ENCODE measurements at regions not wholly inside any gene's neighbourhood (a gene's known extent, or its start where the extent isn't known, plus 50 kb on each side); places are given as distances from the start of the nearest gene placed in this dataset.
"Not testable (repeated sequence)": the region's sequence is repeated elsewhere in the genome, so short reads cannot be mapped to it uniquely, and the experiment has no call there.

- not testable (repeated sequence) for TF ChIP-seq CTCF, POLR2A (IDR thresholded peaks at IDR 0.05)
These were observed 266.0 kb upstream of the ANKRD50 start for GRCh38 chr4:124978536-124978935.

Data from esophagus squamous epithelium (tissue), 4 donors.